Prostate gland (tissue), 2 donors: ENCODE measurements at regions not wholly inside any gene's neighbourhood (a gene's known extent, or its start where the extent isn't known, plus 50 kb on each side); places are given as distances from the start of the nearest gene placed in this dataset.

ENCODE experiments used
- POLR2A ChIP-seq: fragments of 450-650 bp; IDR thresholded peaks from one replicate; pipeline ENCODE4 v1.6.1; 2016; ENCODE audit warnings: antibody characterized with exemption, mild to moderate bottlenecking
- TF ChIP-seq, protein P1 (sequence below), 4 experiments: fragments of 200-600 bp in 2 of 4; fragments of 450-650 bp in 2 of 4; sonication (generic) in 2 of 4; IDR thresholded peaks; 1 replicate in 3 of 4; 2 replicates in 1 of 4; pipeline ENCODE4 v1.5.1; 2016 to 2019; ENCODE audit warnings: antibody characterized with exemption in 4 of 4, mild to moderate bottlenecking in 2 of 4, moderate library complexity in 2 of 4

DNA sequence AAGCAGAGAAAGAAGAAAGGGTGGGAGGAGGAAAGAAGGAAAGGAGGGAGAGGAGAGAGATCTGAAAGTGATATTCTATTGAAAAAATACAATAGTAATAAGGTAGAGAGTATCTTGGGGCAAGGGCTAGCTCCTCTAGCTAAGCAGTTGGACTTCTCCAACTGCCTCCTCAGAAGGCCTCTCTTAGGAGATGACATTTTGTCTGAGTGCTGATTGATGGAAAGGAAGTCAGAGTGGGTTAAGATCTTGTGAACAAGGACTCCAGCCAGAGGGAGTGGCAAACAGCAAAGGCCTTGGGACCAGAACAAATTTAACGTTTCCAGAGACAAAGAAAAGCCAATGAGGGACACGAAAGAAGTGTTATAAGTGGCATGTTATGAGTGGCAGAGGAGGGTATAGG, 111.8 kb upstream of the TNFAIP3 start:
- TF ChIP-seq, protein P1, sequence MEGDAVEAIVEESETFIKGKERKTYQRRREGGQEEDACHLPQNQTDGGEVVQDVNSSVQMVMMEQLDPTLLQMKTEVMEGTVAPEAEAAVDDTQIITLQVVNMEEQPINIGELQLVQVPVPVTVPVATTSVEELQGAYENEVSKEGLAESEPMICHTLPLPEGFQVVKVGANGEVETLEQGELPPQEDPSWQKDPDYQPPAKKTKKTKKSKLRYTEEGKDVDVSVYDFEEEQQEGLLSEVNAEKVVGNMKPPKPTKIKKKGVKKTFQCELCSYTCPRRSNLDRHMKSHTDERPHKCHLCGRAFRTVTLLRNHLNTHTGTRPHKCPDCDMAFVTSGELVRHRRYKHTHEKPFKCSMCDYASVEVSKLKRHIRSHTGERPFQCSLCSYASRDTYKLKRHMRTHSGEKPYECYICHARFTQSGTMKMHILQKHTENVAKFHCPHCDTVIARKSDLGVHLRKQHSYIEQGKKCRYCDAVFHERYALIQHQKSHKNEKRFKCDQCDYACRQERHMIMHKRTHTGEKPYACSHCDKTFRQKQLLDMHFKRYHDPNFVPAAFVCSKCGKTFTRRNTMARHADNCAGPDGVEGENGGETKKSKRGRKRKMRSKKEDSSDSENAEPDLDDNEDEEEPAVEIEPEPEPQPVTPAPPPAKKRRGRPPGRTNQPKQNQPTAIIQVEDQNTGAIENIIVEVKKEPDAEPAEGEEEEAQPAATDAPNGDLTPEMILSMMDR (IDR thresholded peaks at IDR 0.05) = no peak
- no peak for TF ChIP-seq POLR2A
